Ishikawa (cell line): ENCODE measurements at regions not wholly inside any gene's neighbourhood (a gene's known extent, or its start where the extent isn't known, plus 50 kb on each side); places are given as distances from the start of the nearest gene placed in this dataset.

Source experiments
- FOXM1 ChIP-seq: IDR thresholded peaks from 2 replicates; pipeline ENCODE4 v1.6.1; 2012; ENCODE audit warnings: low read depth, borderline replicate concordance
- NFIC ChIP-seq: IDR thresholded peaks from 2 replicates; pipeline ENCODE4 v1.6.1; 2012
- TAF1 ChIP-seq: IDR thresholded peaks from 2 replicates; pipeline ENCODE4 v1.6.1; 2012; ENCODE audit warnings: low read depth, mild to moderate bottlenecking
- TF ChIP-seq, protein P1 (sequence below): IDR thresholded peaks from 2 replicates; pipeline ENCODE4 v1.6.1; 2012; ENCODE audit warnings: low read depth, mild to moderate bottlenecking
- TF ChIP-seq, protein P2 (sequence below): IDR thresholded peaks from 2 replicates; pipeline ENCODE4 v1.6.1; 2012

DNA sequence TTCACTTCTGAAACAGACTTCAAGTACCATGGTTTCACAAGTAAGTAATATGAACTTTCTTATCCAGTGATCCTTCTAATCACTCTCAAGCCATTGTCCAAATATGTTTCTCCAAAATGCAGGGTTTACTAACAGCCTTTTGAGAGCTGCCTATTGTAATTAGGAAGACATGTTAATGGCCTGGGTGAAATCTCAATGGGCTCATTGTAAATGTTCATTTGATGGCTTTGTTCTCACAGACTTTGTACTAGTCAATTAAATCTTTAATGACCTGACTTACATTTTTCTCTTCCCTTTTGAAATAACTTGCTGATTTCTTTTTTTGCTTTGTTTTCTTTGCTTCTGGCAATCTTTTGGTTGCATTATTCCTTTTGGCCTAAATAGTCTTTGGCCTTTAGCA lies 444.8 kb downstream of the LIG4 start:
- no peak for TF ChIP-seq TAF1
- TF ChIP-seq FOXM1: no peak
- TF ChIP-seq, protein P1, sequence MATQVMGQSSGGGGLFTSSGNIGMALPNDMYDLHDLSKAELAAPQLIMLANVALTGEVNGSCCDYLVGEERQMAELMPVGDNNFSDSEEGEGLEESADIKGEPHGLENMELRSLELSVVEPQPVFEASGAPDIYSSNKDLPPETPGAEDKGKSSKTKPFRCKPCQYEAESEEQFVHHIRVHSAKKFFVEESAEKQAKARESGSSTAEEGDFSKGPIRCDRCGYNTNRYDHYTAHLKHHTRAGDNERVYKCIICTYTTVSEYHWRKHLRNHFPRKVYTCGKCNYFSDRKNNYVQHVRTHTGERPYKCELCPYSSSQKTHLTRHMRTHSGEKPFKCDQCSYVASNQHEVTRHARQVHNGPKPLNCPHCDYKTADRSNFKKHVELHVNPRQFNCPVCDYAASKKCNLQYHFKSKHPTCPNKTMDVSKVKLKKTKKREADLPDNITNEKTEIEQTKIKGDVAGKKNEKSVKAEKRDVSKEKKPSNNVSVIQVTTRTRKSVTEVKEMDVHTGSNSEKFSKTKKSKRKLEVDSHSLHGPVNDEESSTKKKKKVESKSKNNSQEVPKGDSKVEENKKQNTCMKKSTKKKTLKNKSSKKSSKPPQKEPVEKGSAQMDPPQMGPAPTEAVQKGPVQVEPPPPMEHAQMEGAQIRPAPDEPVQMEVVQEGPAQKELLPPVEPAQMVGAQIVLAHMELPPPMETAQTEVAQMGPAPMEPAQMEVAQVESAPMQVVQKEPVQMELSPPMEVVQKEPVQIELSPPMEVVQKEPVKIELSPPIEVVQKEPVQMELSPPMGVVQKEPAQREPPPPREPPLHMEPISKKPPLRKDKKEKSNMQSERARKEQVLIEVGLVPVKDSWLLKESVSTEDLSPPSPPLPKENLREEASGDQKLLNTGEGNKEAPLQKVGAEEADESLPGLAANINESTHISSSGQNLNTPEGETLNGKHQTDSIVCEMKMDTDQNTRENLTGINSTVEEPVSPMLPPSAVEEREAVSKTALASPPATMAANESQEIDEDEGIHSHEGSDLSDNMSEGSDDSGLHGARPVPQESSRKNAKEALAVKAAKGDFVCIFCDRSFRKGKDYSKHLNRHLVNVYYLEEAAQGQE: no peak
- TF ChIP-seq, protein P2, sequence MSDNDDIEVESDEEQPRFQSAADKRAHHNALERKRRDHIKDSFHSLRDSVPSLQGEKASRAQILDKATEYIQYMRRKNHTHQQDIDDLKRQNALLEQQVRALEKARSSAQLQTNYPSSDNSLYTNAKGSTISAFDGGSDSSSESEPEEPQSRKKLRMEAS: no peak
- no peak for TF ChIP-seq NFIC
